H9 (cell line): ENCODE measurements at regions not wholly inside any gene's neighbourhood (a gene's known extent, or its start where the extent isn't known, plus 50 kb on each side); places are given as distances from the start of the nearest gene placed in this dataset.

Source experiments
- DNase-seq: peaks from one replicate; pipeline ENCODE4 v3.0.0-alpha.2; 2017
- H2AFZ ChIP-seq: one replicate; pipeline ENCODE4 v1.6.1; 2013; ENCODE audit warnings: mild to moderate bottlenecking, low read length, control low read depth, moderate library complexity
- H2AK5ac ChIP-seq: 2 replicates; pipeline ENCODE4 v1.6.1; 2013; ENCODE audit warnings: low read length, control low read depth, mixed read lengths; ENCODE audit not compliant: insufficient read length
- H2BK120ac ChIP-seq: one replicate; pipeline ENCODE4 v1.6.1; 2013; ENCODE audit warnings: low read depth, mild to moderate bottlenecking, low read length, control low read depth, inconsistent platforms; ENCODE audit not compliant: poor library complexity, severe bottlenecking
- H2BK12ac ChIP-seq: 2 replicates; pipeline ENCODE4 v1.6.1; 2013; ENCODE audit warnings: low read length, control low read depth, mixed read lengths, low read depth; ENCODE audit not compliant: insufficient read length
- H2BK15ac ChIP-seq: 2 replicates; pipeline ENCODE4 v1.6.1; 2013; ENCODE audit warnings: low read depth, low read length, control low read depth
- H2BK20ac ChIP-seq: one replicate; pipeline ENCODE4 v1.6.1; 2013; ENCODE audit warnings: low read depth, mild to moderate bottlenecking, low read length, control low read depth, inconsistent platforms; ENCODE audit not compliant: poor library complexity, severe bottlenecking
- H2BK5ac ChIP-seq: 2 replicates; pipeline ENCODE4 v1.6.1; 2013; ENCODE audit warnings: low read length, control low read depth, mixed read lengths; ENCODE audit not compliant: insufficient read length
- H3K14ac ChIP-seq: 2 replicates; pipeline ENCODE4 v1.6.1; 2013; ENCODE audit warnings: low read length, control low read depth; ENCODE audit not compliant: insufficient read depth
- H3K18ac ChIP-seq: 2 replicates; pipeline ENCODE4 v1.6.1; 2013; ENCODE audit warnings: low read depth, mild to moderate bottlenecking, mixed read lengths, low read length, control low read depth; ENCODE audit not compliant: insufficient read length
- H3K23ac ChIP-seq: 2 replicates; pipeline ENCODE4 v1.6.1; 2013; ENCODE audit warnings: low read length, control low read depth, mixed read lengths, low read depth; ENCODE audit not compliant: insufficient read length
- H3K23me2 ChIP-seq: 2 replicates; pipeline ENCODE4 v1.6.1; 2013; ENCODE audit warnings: low read depth, mild to moderate bottlenecking, mixed read lengths, low read length, control low read depth; ENCODE audit not compliant: insufficient read length, poor library complexity, severe bottlenecking
- H3K27ac ChIP-seq: 2 replicates; pipeline ENCODE4 v1.5.1; 2013; ENCODE audit warnings: low read length, control low read depth, mixed read lengths, low read depth; ENCODE audit not compliant: insufficient read length
- H3K27me3 ChIP-seq: 2 replicates; pipeline ENCODE4 v1.6.1; 2013; ENCODE audit warnings: low read length, control low read depth, inconsistent platforms; ENCODE audit not compliant: insufficient read depth
- H3K4ac ChIP-seq: 2 replicates; pipeline ENCODE4 v1.6.1; 2013; ENCODE audit warnings: low read depth, mild to moderate bottlenecking, control low read depth, inconsistent platforms, low read length, moderate library complexity
- H3K4me1 ChIP-seq: 2 replicates; pipeline ENCODE4 v1.6.1; 2013; ENCODE audit warnings: low read length, control low read depth, inconsistent platforms; ENCODE audit not compliant: insufficient read depth
- H3K4me2 ChIP-seq: 2 replicates; pipeline ENCODE4 v1.6.1; 2013; ENCODE audit warnings: low read length, control low read depth, mixed read lengths; ENCODE audit not compliant: insufficient read length, insufficient read depth
- H3K56ac ChIP-seq: 2 replicates; pipeline ENCODE4 v1.6.1; 2013; ENCODE audit warnings: low read depth, mild to moderate bottlenecking, mixed read lengths, low read length, control low read depth; ENCODE audit not compliant: insufficient read length
- H3K79me1 ChIP-seq: 2 replicates; pipeline ENCODE4 v1.6.1; 2013; ENCODE audit warnings: low read depth, mild to moderate bottlenecking, moderate library complexity, low read length, control low read depth, inconsistent platforms; ENCODE audit not compliant: insufficient read depth, poor library complexity, severe bottlenecking
- H3K79me2 ChIP-seq: 2 replicates; pipeline ENCODE4 v1.6.1; 2013; ENCODE audit warnings: low read length, control low read depth, inconsistent platforms; ENCODE audit not compliant: insufficient read depth
- H3K9ac ChIP-seq: 2 replicates; pipeline ENCODE4 v1.6.1; 2013; ENCODE audit warnings: low read length, control low read depth, mixed read lengths; ENCODE audit not compliant: insufficient read length; ENCODE audit errors: extremely low read depth
- H3K9me3 ChIP-seq: one replicate; pipeline ENCODE4 v1.6.1; 2013; ENCODE audit warnings: low read depth, low read length, inconsistent platforms; ENCODE audit not compliant: control insufficient read depth
- H3T11ph ChIP-seq: one replicate; pipeline ENCODE4 v1.6.1; 2013; ENCODE audit warnings: mild to moderate bottlenecking, low read length, control low read depth, inconsistent platforms
- H4K20me1 ChIP-seq: one replicate; pipeline ENCODE4 v1.6.1; 2013; ENCODE audit not compliant: control insufficient read depth, insufficient read length, insufficient read depth
- H4K5ac ChIP-seq: 2 replicates; pipeline ENCODE4 v1.6.1; 2013; ENCODE audit warnings: low read depth, mild to moderate bottlenecking, mixed read lengths, low read length, control low read depth; ENCODE audit not compliant: insufficient read length
- H4K8ac ChIP-seq: replicated peaks from 2 replicates; pipeline ENCODE4 v1.6.1; 2013; ENCODE audit warnings: low read length, control low read depth, mixed read lengths, low read depth; ENCODE audit not compliant: insufficient read length
- H4K91ac ChIP-seq: 2 replicates; pipeline ENCODE4 v1.6.1; 2013; ENCODE audit warnings: low read depth, mild to moderate bottlenecking, moderate library complexity, mixed read lengths, low read length, control low read depth; ENCODE audit not compliant: insufficient read length
- H3K27ac Mint-ChIP-seq, 3 experiments: 2 replicates in 2 of 3; 3 replicates in 1 of 3; pipeline ENCODE4 v1.8.0; 2020 to 2021; ENCODE audit warnings: mixed read lengths in 3 of 3, mild to moderate bottlenecking in 1 of 3, moderate library complexity in 1 of 3
- H3K27me3 Mint-ChIP-seq: 2 replicates; pipeline ENCODE4 v1.8.0; 2021; ENCODE audit warnings: low read depth, mild to moderate bottlenecking, moderate library complexity, mixed read lengths
- H3K36me3 Mint-ChIP-seq, 3 experiments: 2 replicates in 2 of 3; 3 replicates in 1 of 3; pipeline ENCODE4 v1.8.0; 2020 to 2021; ENCODE audit warnings: low read depth in 3 of 3, mixed read lengths in 3 of 3; ENCODE audit not compliant: insufficient read depth in 1 of 3
- H3K4me1 Mint-ChIP-seq, 2 experiments: 2 replicates each; pipeline ENCODE4 v1.8.0; 2020; ENCODE audit warnings: mixed read lengths in 2 of 2
- H3K4me3 Mint-ChIP-seq, 2 experiments: 2 replicates in 1 of 2; 3 replicates in 1 of 2; pipeline ENCODE4 v1.8.0; 2020 to 2021; ENCODE audit warnings: mild to moderate bottlenecking in 2 of 2, mixed read lengths in 2 of 2, moderate library complexity in 1 of 2
- H3K9me3 Mint-ChIP-seq, 2 experiments: 2 replicates in 1 of 2; 3 replicates in 1 of 2; pipeline ENCODE4 v1.8.0; 2020; ENCODE audit warnings: mild to moderate bottlenecking in 2 of 2, mixed read lengths in 2 of 2, moderate library complexity in 1 of 2
- WGBS: extraction: QIAGEN DNeasy Blood & Tissue Kit; methylation state at CpG from one replicate; pipeline ENCODE4 v1.1.7; 2013; ENCODE audit warnings: missing lambda C conversion rate, low lambda C conversion rate, mixed read lengths; ENCODE audit not compliant: insufficient read length; ENCODE audit errors: extremely low coverage; 5-methylcytosine and 5-hydroxymethylcytosine counted together
- TF ChIP-seq, protein P1 (sequence below): fragments of 200-600 bp; sonication (generic); conservative IDR thresholded peaks from 3 replicates; pipeline ENCODE4 v1.8.0; 2021; ENCODE audit warnings: antibody characterized with exemption, mild to moderate bottlenecking

DNA sequence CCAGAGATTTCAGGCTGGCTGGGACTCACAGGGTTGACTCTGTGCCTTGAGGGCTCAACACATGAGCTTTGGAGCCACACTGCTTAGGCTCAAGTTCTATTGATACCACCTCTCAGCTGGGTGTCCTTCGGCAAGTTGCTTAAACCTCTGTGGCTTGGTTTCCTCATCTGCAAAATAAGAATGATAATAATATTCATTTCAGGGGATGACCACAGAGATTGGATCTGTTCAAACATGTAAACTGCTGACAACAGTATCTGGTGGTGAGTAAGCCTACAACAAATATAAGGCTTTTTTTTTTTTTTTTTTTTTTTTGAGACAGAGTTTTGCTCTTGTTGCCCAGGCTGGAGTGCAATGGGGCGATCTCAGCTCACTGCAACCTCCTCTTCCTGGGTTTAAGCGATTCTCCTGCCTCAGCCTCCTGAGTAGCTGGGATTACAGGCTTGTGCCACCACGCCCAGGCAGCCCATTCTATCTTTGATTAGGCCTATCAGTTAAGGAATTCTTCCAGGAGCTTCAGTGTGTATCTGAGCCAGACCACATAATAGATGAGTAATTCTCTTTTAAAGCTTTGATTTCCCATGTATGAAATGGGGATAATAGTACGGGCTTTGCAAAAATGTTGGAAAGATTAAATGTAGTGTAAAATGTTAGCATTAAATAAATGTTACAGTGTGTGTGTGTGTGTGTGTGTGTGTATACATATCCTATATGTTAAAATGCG, 437.6 kb downstream of the PRDM2 start:
- 100% methylated on average over 1 of the region's 6 CpGs for WGBS
- H3K4me1 Mint-ChIP-seq, result peaks cover 32% of the 10 kb centered on the region in 2 experiments
- TF ChIP-seq, protein P1, sequence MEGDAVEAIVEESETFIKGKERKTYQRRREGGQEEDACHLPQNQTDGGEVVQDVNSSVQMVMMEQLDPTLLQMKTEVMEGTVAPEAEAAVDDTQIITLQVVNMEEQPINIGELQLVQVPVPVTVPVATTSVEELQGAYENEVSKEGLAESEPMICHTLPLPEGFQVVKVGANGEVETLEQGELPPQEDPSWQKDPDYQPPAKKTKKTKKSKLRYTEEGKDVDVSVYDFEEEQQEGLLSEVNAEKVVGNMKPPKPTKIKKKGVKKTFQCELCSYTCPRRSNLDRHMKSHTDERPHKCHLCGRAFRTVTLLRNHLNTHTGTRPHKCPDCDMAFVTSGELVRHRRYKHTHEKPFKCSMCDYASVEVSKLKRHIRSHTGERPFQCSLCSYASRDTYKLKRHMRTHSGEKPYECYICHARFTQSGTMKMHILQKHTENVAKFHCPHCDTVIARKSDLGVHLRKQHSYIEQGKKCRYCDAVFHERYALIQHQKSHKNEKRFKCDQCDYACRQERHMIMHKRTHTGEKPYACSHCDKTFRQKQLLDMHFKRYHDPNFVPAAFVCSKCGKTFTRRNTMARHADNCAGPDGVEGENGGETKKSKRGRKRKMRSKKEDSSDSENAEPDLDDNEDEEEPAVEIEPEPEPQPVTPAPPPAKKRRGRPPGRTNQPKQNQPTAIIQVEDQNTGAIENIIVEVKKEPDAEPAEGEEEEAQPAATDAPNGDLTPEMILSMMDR, result no peak

More for the DNA sequence above, 437.6 kb downstream of the PRDM2 start:
- H3K79me1 ChIP-seq, result no peaks in the 10 kb centered on the region
- peak overlapping the region in 2 of 3 experiments; percentile 27 to 64; a peak in 2 of 7 replicates for H3K27ac Mint-ChIP-seq
- H3K79me2 ChIP-seq, result no peaks in the 10 kb centered on the region
- peak overlapping the region; percentile 24 for H4K91ac ChIP-seq
- peaks cover 13% of the 10 kb centered on the region for H3K4me1 ChIP-seq
- no peak overlapping the region for H3K27ac ChIP-seq
- no peak for DNase-seq
- H3K4me3 Mint-ChIP-seq, result no peak overlapping the region
- H3K56ac ChIP-seq, result no peak overlapping the region
- no peak overlapping the region for H2BK5ac ChIP-seq
- H3K23me2 ChIP-seq, result no peaks in the 10 kb centered on the region
- H3K4me2 ChIP-seq, result no peak overlapping the region
- no peak overlapping the region for H2BK15ac ChIP-seq
- H3K9me3 Mint-ChIP-seq, result peaks cover 0 to 3% of the 10 kb centered on the region in 2 experiments; a peak in 3 of 5 replicates
- H3K4ac ChIP-seq, result no peak overlapping the region
- H2BK12ac ChIP-seq, result peak overlapping the region; percentile 3
- H2BK20ac ChIP-seq, result no peak overlapping the region
- H3K36me3 Mint-ChIP-seq, result no peaks in the 10 kb centered on the region
- no peak overlapping the region for H4K8ac ChIP-seq
- H3K14ac ChIP-seq, result no peak overlapping the region
- no peak overlapping the region for H3T11ph ChIP-seq
- H2BK120ac ChIP-seq, result no peak overlapping the region
- H3K27me3 Mint-ChIP-seq, result no peaks in the 10 kb centered on the region; the same call in 1 of the 2 replicates
- peak overlapping the region; percentile 79 for H2AK5ac ChIP-seq
- no peaks in the 10 kb centered on the region for H4K20me1 ChIP-seq
- H3K27me3 ChIP-seq, result no peaks in the 10 kb centered on the region
- H3K23ac ChIP-seq, result no peak overlapping the region
- H3K9ac ChIP-seq, result no peak overlapping the region
- no peaks in the 10 kb centered on the region for H3K9me3 ChIP-seq
- no peak overlapping the region for H3K18ac ChIP-seq
- no peak overlapping the region for H2AFZ ChIP-seq
- H4K5ac ChIP-seq, result no peak overlapping the region
